ENCODE measurements at regions not wholly inside any gene's neighbourhood (a gene's known extent, or its start where the extent isn't known, plus 50 kb on each side); places are given as distances from the start of the nearest gene placed in this dataset.
A peak's percentile ranks its signal among the peaks of the same experiment; 100 is the strongest.
"Not testable (repeated sequence)": the region's sequence is repeated elsewhere in the genome, so short reads cannot be mapped to it uniquely, and the experiment has no call there.

DNA sequence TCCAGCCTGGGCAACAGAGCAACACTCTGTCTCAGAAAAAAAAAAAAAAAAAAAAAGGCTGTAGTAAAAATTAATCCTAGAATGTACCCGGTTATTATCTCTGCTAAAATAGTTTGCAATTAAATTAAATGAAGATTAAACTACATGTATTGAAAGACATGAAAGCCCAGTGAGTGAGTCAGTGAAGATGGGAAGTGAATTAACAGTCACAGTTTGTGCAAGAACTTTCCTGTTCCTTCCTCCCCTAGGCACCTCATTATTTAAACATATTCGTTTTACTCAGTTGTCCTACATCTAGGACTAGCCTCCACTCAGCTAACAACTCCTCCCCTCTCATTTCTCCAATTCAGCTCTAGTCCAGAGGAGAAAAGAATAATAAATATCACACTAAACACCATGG is 88.2 kb downstream of the CDRT15L2 start:
- CTCF ChIA-PET; H3K27me3 Mint-ChIP-seq; H3K4me1 Mint-ChIP-seq; intact Hi-C loops (cut with micrococcal nuclease); H3K27ac Mint-ChIP-seq; H3K9me3 Mint-ChIP-seq; H3K36me3 Mint-ChIP-seq (ENCODE audit: low read depth); POLR2A ChIA-PET; H3K4me3 Mint-ChIP-seq; ATAC-seq (ENCODE audit: low read depth); DNase-seq: not testable (repeated sequence)

DNA sequence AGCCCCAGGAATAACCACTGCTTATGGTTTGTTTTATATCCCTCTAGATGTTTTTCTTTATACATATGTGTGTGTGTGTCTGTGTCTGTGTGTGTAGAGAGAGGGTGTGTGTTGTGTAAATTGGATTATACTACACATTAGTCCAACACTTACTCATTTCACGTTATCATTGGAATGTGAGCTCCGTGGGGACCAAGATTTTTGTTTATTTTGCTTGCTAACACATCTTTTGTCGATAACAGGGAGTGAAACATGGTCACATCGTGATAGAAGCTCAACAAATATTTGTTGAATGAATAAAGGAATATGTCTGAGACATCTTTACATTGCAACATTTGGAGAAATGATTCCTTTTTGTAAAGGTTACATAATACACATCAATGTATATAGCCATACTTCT is 88.8 kb downstream of the CDRT15L2 start:
- H3K9me3 Mint-ChIP-seq; H3K4me1 Mint-ChIP-seq; H3K4me3 Mint-ChIP-seq; POLR2A ChIA-PET; intact Hi-C loops (cut with micrococcal nuclease); DNase-seq; H3K27me3 Mint-ChIP-seq; ATAC-seq (ENCODE audit: low read depth); H3K36me3 Mint-ChIP-seq (ENCODE audit: low read depth); CTCF ChIA-PET; H3K27ac Mint-ChIP-seq: not testable (repeated sequence)

GRCh38 chr17:20668868-20669267 is 89.3 kb downstream of the CDRT15L2 start:
- H3K27me3 Mint-ChIP-seq, CTCF ChIA-PET: not testable (repeated sequence)

DNA sequence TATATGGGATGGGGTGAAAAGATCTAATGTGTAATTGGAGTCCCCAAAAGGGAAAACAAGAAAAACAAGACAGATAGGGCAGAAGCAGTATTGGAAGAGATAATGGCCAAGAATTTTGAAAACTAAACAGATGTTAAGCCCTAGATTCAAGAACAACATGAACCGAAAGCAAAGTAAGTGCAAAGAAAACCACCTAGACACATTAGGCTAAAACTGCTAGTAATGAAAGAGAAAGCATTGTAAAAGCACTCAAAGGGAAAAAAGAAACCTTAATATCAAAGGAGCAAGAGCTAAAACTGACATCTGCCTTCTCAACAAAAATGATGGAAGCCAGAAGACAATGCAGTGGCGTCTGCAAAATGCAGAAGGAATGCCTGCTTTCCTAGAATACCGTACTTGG is 91.0 kb downstream of the CDRT15L2 start:
- H3K9me3 Mint-ChIP-seq; H3K27ac Mint-ChIP-seq; H3K27me3 Mint-ChIP-seq; H3K36me3 Mint-ChIP-seq (ENCODE audit: low read depth); CTCF ChIA-PET; H3K4me3 Mint-ChIP-seq; POLR2A ChIA-PET; intact Hi-C loops (cut with micrococcal nuclease); DNase-seq: not testable (repeated sequence)
- ATAC-seq (ENCODE audit: low read depth) = peak; percentile 25
- H3K4me1 Mint-ChIP-seq = peaks cover 21% of the 10 kb centered on the region

More at GRCh38 chr17:20668868-20669267, 89.3 kb downstream of the CDRT15L2 start:
- intact Hi-C loops (cut with micrococcal nuclease); H3K36me3 Mint-ChIP-seq (ENCODE audit: low read depth); H3K27ac Mint-ChIP-seq; H3K9me3 Mint-ChIP-seq; H3K4me1 Mint-ChIP-seq; H3K4me3 Mint-ChIP-seq; ATAC-seq (ENCODE audit: low read depth); DNase-seq; POLR2A ChIA-PET: not testable (repeated sequence)

DNA sequence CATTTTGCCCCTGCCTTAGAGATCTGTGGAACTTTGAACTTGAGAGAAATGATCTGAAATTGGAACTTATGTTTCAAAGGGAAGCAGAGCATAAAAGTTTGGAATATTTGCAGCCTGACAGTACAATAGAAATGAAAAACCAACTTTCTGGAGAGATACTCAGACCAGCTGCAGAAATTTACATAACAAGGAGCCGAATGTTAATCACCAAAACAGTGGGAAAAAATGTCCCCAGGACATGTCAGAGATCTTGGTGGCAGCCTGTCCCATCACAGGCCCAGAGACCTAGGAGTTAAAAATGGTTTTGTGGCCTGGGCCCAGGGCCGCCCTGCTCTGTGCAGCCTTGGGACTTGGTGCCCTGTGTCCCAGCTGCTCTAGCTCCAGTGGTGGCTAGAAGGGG is 94.8 kb downstream of the CDRT15L2 start:
- intact Hi-C loops (cut with micrococcal nuclease); H3K27me3 Mint-ChIP-seq; CTCF ChIA-PET; H3K4me3 Mint-ChIP-seq; H3K9me3 Mint-ChIP-seq; DNase-seq; H3K36me3 Mint-ChIP-seq (ENCODE audit: low read depth); ATAC-seq (ENCODE audit: low read depth); H3K27ac Mint-ChIP-seq; POLR2A ChIA-PET: not testable (repeated sequence)
- peaks cover 57% of the 10 kb centered on the region for H3K4me1 Mint-ChIP-seq

DNA sequence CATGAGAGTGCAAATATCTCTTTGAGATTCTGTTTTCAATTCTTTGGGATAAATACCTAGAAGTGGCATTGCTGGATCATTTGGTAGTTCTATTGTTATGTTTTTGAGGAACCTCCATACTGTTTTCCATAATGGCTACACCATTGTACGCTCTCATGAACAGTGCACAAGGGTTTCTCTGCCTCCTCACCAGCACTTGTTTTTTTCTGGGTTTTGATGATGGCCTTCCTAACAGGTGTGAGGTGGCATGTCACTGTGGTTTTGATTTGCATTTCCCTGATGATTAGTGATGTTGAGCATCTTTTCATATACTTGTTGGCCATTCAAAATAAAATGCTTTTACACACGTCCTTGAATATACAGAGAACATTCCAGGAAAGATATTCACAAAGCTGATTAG is 96.2 kb downstream of the CDRT15L2 start:
- POLR2A ChIA-PET; intact Hi-C loops (cut with micrococcal nuclease); H3K36me3 Mint-ChIP-seq (ENCODE audit: low read depth); DNase-seq; H3K9me3 Mint-ChIP-seq; H3K27me3 Mint-ChIP-seq; CTCF ChIA-PET: not testable (repeated sequence)
- peak overlapping the region; percentile 13 for H3K4me3 Mint-ChIP-seq
- ATAC-seq (ENCODE audit: low read depth) = peak; percentile 54
- peaks cover 61% of the 10 kb centered on the region for H3K4me1 Mint-ChIP-seq
- peak overlapping the region; percentile 92 for H3K27ac Mint-ChIP-seq

DNA sequence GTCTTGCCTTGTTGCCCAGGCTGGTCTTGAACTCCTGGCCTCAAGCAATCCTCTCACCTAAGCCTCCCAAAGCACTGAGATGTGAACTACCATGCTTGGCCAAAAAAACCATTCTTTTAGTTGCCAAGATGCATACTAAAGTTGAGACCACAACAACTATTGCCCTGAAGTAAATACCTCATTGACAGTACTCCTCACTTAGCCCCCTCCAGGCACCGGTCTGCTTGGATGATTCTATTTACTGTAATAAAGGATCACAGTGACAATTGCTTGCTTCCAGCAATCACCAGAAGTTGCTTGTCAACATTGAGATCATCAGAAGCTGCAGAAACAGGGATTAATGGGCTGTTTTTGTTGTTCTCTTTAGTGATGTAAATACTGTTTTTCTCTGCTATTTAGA is 97.1 kb downstream of the CDRT15L2 start:
- DNase-seq; POLR2A ChIA-PET; ATAC-seq (ENCODE audit: low read depth); CTCF ChIA-PET; intact Hi-C loops (cut with micrococcal nuclease); H3K9me3 Mint-ChIP-seq; H3K27me3 Mint-ChIP-seq; H3K36me3 Mint-ChIP-seq (ENCODE audit: low read depth); H3K4me3 Mint-ChIP-seq: not testable (repeated sequence)
- Mint-ChIP-seq H3K27ac (peak overlapping the region; percentile 92), H3K4me1 (peaks cover 62% of the 10 kb centered on the region)

DNA sequence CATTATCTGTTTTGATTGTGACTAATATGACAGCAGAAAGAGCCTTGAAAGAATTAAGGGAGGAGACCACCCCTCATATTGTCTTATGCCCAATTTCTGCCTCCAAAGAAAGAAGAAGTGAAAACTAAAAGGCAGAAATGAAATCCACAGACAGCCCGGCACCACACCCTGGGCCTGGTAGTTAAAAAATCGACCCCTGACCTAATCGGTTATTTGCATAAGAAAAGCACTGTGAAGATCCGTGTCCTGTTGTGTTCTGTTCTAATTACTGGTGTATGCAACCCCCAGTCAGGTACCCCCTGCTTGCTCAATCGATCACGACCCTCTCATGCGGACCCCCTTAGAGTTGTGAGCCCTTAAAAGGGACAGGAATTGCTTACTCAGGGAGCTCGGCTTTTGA is 97.9 kb downstream of the CDRT15L2 start:
- CTCF ChIA-PET; H3K36me3 Mint-ChIP-seq (ENCODE audit: low read depth); intact Hi-C loops (cut with micrococcal nuclease); H3K9me3 Mint-ChIP-seq; H3K27me3 Mint-ChIP-seq; POLR2A ChIA-PET: not testable (repeated sequence)
- ATAC-seq (ENCODE audit: low read depth) = peak; percentile 15
- H3K27ac Mint-ChIP-seq = peak overlapping the region; percentile 92
- peaks cover 68% of the 10 kb centered on the region for H3K4me1 Mint-ChIP-seq
- peak overlapping the region; percentile 75 for H3K4me3 Mint-ChIP-seq
- DNase-seq = peak; percentile 29

DNA sequence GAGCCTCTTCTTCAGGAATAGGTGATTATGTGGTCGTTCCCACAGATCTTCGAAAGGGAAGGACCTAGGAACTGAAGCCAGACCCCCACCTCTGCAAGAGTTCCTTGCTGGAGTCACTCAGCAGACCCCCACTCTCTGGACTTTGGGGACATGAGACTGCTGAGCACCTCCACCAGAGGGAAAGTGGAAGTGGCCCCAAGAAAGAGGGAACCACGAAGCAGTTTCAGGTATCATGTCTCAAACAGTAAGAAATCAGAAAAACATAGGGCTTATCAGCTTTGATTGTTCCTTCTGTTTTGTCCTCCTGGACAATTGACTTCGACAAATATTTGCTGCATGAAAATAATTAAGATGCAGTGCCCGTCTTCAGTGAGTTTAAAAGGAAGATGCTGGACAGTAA is 98.9 kb downstream of the CDRT15L2 start:
- CTCF ChIA-PET; H3K9me3 Mint-ChIP-seq; H3K27me3 Mint-ChIP-seq; intact Hi-C loops (cut with micrococcal nuclease); H3K36me3 Mint-ChIP-seq (ENCODE audit: low read depth); POLR2A ChIA-PET; DNase-seq: not testable (repeated sequence)
- Mint-ChIP-seq H3K4me1 (peaks cover 70% of the 10 kb centered on the region), H3K4me3 (peak overlapping the region; percentile 47), H3K27ac (peak overlapping the region; percentile 92)
- ATAC-seq (ENCODE audit: low read depth) = peak; percentile 45

GRCh38 chr17:20681746-20682722 is 102.5 kb downstream of the CDRT15L2 start:
- POLR2A ChIA-PET; H3K36me3 Mint-ChIP-seq (ENCODE audit: low read depth); H3K9me3 Mint-ChIP-seq; H3K4me3 Mint-ChIP-seq; intact Hi-C loops (cut with micrococcal nuclease); DNase-seq; CTCF ChIA-PET; ATAC-seq (ENCODE audit: low read depth); H3K27me3 Mint-ChIP-seq: not testable (repeated sequence)
- Mint-ChIP-seq H3K4me1 (peaks cover 43% of the 10 kb centered on the region), H3K27ac (peak overlapping the region; percentile 4)

DNA sequence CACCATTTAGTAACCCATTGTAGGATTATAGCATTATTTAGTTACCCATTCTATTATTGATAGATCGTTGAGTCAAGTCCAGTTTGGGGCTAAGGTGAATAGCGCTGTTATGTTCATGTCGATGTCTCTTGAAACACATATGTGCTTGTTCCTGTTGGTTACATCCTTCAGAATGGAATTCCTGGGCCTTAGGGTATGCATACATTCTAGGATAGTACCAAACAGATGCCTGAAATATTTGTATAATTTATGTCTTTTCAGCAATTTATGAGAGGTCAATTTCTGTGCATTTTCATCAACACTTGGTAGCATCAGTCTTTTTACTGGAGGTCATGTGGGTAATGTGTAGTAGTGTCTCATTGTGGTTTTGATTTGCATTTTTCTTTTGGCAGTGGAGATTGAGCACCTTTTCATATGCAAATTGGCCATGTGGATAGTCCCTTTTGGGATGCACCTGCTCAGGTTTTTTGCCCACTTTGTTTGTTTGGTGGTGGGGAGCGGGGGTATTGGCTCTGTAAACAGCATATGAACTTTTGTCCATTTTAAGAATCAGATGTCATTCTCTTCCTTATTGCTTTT is 104.2 kb downstream of the CDRT15L2 start:
- CTCF ChIA-PET; H3K27me3 Mint-ChIP-seq; H3K4me3 Mint-ChIP-seq; H3K27ac Mint-ChIP-seq; H3K9me3 Mint-ChIP-seq; POLR2A ChIA-PET; DNase-seq; intact Hi-C loops (cut with micrococcal nuclease); H3K36me3 Mint-ChIP-seq (ENCODE audit: low read depth): not testable (repeated sequence)
- peak; percentile 42 for ATAC-seq (ENCODE audit: low read depth)
- H3K4me1 Mint-ChIP-seq = peaks cover 26% of the 10 kb centered on the region

DNA sequence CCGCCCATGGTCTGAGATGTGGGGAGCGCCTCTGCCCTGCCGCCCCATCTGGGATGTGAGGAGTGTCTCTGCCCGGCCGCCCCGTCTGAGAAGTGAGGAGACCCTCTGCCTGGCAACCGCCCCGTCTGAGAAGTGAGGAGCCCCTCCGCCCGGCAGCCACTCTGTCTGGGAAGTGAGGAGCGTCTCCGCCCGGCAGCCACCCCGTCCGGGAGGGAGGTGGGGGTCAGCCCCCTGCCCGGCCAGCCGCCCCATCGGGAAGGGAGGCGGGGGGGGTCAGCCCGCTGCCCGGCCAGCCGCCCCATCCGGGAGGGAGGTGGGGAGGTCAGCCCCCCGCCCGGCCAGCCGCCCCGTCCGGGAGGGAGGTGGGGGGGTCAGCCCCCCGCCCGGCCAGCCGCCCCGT is 105.5 kb downstream of the CDRT15L2 start:
- intact Hi-C loops (cut with micrococcal nuclease); CTCF ChIA-PET: not testable (repeated sequence)

More for the DNA sequence above, 105.5 kb downstream of the CDRT15L2 start:
- POLR2A ChIA-PET; DNase-seq; H3K36me3 Mint-ChIP-seq (ENCODE audit: low read depth); ATAC-seq (ENCODE audit: low read depth); H3K27ac Mint-ChIP-seq; H3K27me3 Mint-ChIP-seq; H3K9me3 Mint-ChIP-seq; H3K4me3 Mint-ChIP-seq: not testable (repeated sequence)
- peaks cover 16% of the 10 kb centered on the region for H3K4me1 Mint-ChIP-seq

Measured in activated B cell treated with CpG ODN at 0.5 μM for 24 hours (primary cell).